ENCODE measurements at regions not wholly inside any gene's neighbourhood (a gene's known extent, or its start where the extent isn't known, plus 50 kb on each side); places are given as distances from the start of the nearest gene placed in this dataset.

GRCh38 chr16:86101137-86101896 lies 202.4 kb downstream of the IRF8 start:
- no peak for TF ChIP-seq CTCF (IDR thresholded peaks at IDR 0.05)
- no peak for TF ChIP-seq SIN3A (IDR thresholded peaks at IDR 0.05; ENCODE audit: borderline replicate concordance, insufficient read depth, low read depth, low read length)
- TF ChIP-seq TCF7L2 (IDR thresholded peaks at IDR 0.05; ENCODE audit: low read depth, low read length), result no peak

Measured in Panc1 (cell line).